HEK293 (cell line): ENCODE measurements at regions not wholly inside any gene's neighbourhood (a gene's known extent, or its start where the extent isn't known, plus 50 kb on each side); places are given as distances from the start of the nearest gene placed in this dataset.
A peak's percentile ranks its signal among the peaks of the same experiment; 100 is the strongest.

Experiments used
- CTCF ChIA-PET: fragments of 350-600 bp; formaldehyde crosslinking; extraction: SDS; loops from one replicate; lab custom pipeline; 2021; ENCODE audit warnings: antibody characterized with exemption; lab: Yijun Ruan, JAX
- POLR2A ChIA-PET: fragments of 300-600 bp; formaldehyde crosslinking; extraction: SDS; loops from one replicate; lab custom pipeline; 2020; ENCODE audit warnings: antibody characterized with exemption, inconsistent platforms; lab: Yijun Ruan, JAX
- H3K27ac ChIP-seq: fragments of 200-500 bp; sonication (Bioruptor generic); 2 replicates; pipeline ENCODE4 v1.5.1; 2014; ENCODE audit warnings: low read depth, low read length, control low read depth, inconsistent platforms; ENCODE audit errors: extremely low read depth
- H3K36me3 ChIP-seq, 2 experiments: fragments of 200-500 bp in 1 of 2; sonication (Bioruptor generic) in 1 of 2; 1 replicate in 1 of 2; 2 replicates in 1 of 2; pipeline ENCODE4 v1.5.1; 2014 to 2017; ENCODE audit warnings: inconsistent platforms in 2 of 2, low read length in 2 of 2; ENCODE audit not compliant: control insufficient read depth in 2 of 2, insufficient read depth in 1 of 2
- H3K4me1 ChIP-seq: fragments of 200-500 bp; sonication (Bioruptor generic); 2 replicates; pipeline ENCODE4 v1.5.1; 2014; ENCODE audit warnings: mild to moderate bottlenecking, low read length, inconsistent platforms; ENCODE audit not compliant: control insufficient read depth, insufficient read depth
- H3K4me3 ChIP-seq: 2 replicates; pipeline ENCODE4 v1.5.1; 2011; ENCODE audit warnings: low read depth, mild to moderate bottlenecking, control low read depth, low read length, moderate library complexity
- H3K9me3 ChIP-seq: fragments of 200-500 bp; sonication (Bioruptor generic); 2 replicates; pipeline ENCODE4 v1.5.1; 2014; ENCODE audit warnings: low read depth, low read length, inconsistent platforms; ENCODE audit not compliant: control insufficient read depth, insufficient read depth
- GLIS1 ChIP-seq: fragments of 450-650 bp; formaldehyde crosslinking; IDR thresholded peaks from 2 replicates; pipeline ENCODE4 v1.5.1; 2016; ENCODE audit warnings: missing biosample characterization, missing genetic modification characterization
- HOXD13 ChIP-seq: sonication (generic); formaldehyde crosslinking; IDR thresholded peaks from 2 replicates; pipeline ENCODE4 v1.8.0; 2022; ENCODE audit warnings: missing genetic modification reagents, borderline replicate concordance
- INSM2 ChIP-seq: fragments of 450-650 bp; formaldehyde crosslinking; IDR thresholded peaks from 2 replicates; pipeline ENCODE4 v1.5.1; 2016; ENCODE audit warnings: missing biosample characterization, missing genetic modification characterization
- KLF1 ChIP-seq: fragments of 450-650 bp; formaldehyde crosslinking; IDR thresholded peaks from 2 replicates; pipeline ENCODE4 v1.5.1; 2016; ENCODE audit warnings: missing biosample characterization, missing genetic modification characterization
- KLF17 ChIP-seq: fragments of 450-650 bp; formaldehyde crosslinking; IDR thresholded peaks from 2 replicates; pipeline ENCODE4 v1.5.1; 2016; ENCODE audit warnings: missing biosample characterization, missing genetic modification characterization
- KLF7 ChIP-seq: fragments of 450-650 bp; formaldehyde crosslinking; IDR thresholded peaks from 2 replicates; pipeline ENCODE4 v1.5.1; 2016; ENCODE audit warnings: missing biosample characterization, missing genetic modification characterization, borderline replicate concordance
- KLF9 ChIP-seq: fragments of 450-650 bp; formaldehyde crosslinking; IDR thresholded peaks from 2 replicates; pipeline ENCODE4 v1.5.1; 2016; ENCODE audit warnings: missing biosample characterization, missing genetic modification characterization, low read depth
- MEIS1 ChIP-seq: sonication (generic); formaldehyde crosslinking; IDR thresholded peaks from 2 replicates; pipeline ENCODE4 v1.8.1; 2022; ENCODE audit warnings: missing genetic modification reagents, mild to moderate bottlenecking, borderline replicate concordance
- OSR2 ChIP-seq: fragments of 450-650 bp; formaldehyde crosslinking; IDR thresholded peaks from 2 replicates; pipeline ENCODE4 v1.5.1; 2016; ENCODE audit warnings: missing biosample characterization, missing genetic modification characterization
- PATZ1 ChIP-seq: fragments of 450-650 bp; formaldehyde crosslinking; IDR thresholded peaks from 2 replicates; pipeline ENCODE4 v1.5.1; 2016; ENCODE audit warnings: missing biosample characterization, missing genetic modification characterization
- PRDM1 ChIP-seq: fragments of 450-650 bp; formaldehyde crosslinking; IDR thresholded peaks from 2 replicates; pipeline ENCODE4; 2016; ENCODE audit warnings: missing biosample characterization, missing genetic modification characterization
- REST ChIP-seq: fragments of 450-650 bp; formaldehyde crosslinking; IDR thresholded peaks from 2 replicates; pipeline ENCODE4 v1.5.1; 2016; ENCODE audit warnings: missing biosample characterization, missing genetic modification characterization
- TCF7L2 ChIP-seq: IDR thresholded peaks from 2 replicates; pipeline ENCODE4 v1.6.1; 2011; ENCODE audit warnings: low read depth, mild to moderate bottlenecking, inconsistent platforms, low read length, moderate library complexity, borderline replicate concordance
- ZBTB17 ChIP-seq: fragments of 450-650 bp; formaldehyde crosslinking; IDR thresholded peaks from 2 replicates; pipeline ENCODE4 v1.5.1; 2016; ENCODE audit warnings: missing biosample characterization, missing genetic modification characterization
- ZIC2 ChIP-seq: fragments of 450-650 bp; formaldehyde crosslinking; IDR thresholded peaks from 2 replicates; pipeline ENCODE4 v1.5.1; 2016; ENCODE audit warnings: missing biosample characterization, missing genetic modification characterization
- ZNF121 ChIP-seq: fragments of 450-650 bp; formaldehyde crosslinking; IDR thresholded peaks from 2 replicates; pipeline ENCODE4 v1.5.1; 2016; ENCODE audit warnings: missing biosample characterization, missing genetic modification characterization
- ZNF335 ChIP-seq: fragments of 450-650 bp; formaldehyde crosslinking; conservative IDR thresholded peaks from 2 replicates; pipeline ENCODE4 v1.5.1; 2016; ENCODE audit warnings: missing biosample characterization, missing genetic modification characterization
- ZNF341 ChIP-seq: fragments of 450-650 bp; formaldehyde crosslinking; IDR thresholded peaks from 2 replicates; pipeline ENCODE4; 2016; ENCODE audit warnings: low read depth, missing biosample characterization, missing genetic modification characterization
- ZNF354C ChIP-seq: fragments of 450-650 bp; formaldehyde crosslinking; IDR thresholded peaks from 2 replicates; pipeline ENCODE4 v1.5.1; 2016; ENCODE audit warnings: missing biosample characterization, missing genetic modification characterization, low read depth, borderline replicate concordance
- ZNF423 ChIP-seq: fragments of 450-650 bp; formaldehyde crosslinking; IDR thresholded peaks from 2 replicates; pipeline ENCODE4 v1.5.1; 2016; ENCODE audit warnings: missing biosample characterization, missing genetic modification characterization
- ZNF449 ChIP-seq: fragments of 450-650 bp; formaldehyde crosslinking; IDR thresholded peaks from 2 replicates; pipeline ENCODE4 v1.5.1; 2017; ENCODE audit warnings: missing biosample characterization, mild to moderate bottlenecking, missing genetic modification characterization, moderate library complexity
- ZNF600 ChIP-seq: fragments of 450-650 bp; formaldehyde crosslinking; IDR thresholded peaks from 2 replicates; pipeline ENCODE4 v1.5.1; 2016; ENCODE audit warnings: missing biosample characterization, missing genetic modification characterization
- ZNF701 ChIP-seq: fragments of 450-650 bp; formaldehyde crosslinking; IDR thresholded peaks from 2 replicates; pipeline ENCODE4 v1.5.1; 2016; ENCODE audit warnings: missing biosample characterization, missing genetic modification characterization
- ZNF776 ChIP-seq: fragments of 450-650 bp; formaldehyde crosslinking; IDR thresholded peaks from 2 replicates; pipeline ENCODE4 v1.5.0; 2017; ENCODE audit warnings: missing biosample characterization, missing genetic modification characterization, borderline replicate concordance
- ZNF785 ChIP-seq: fragments of 450-650 bp; formaldehyde crosslinking; IDR thresholded peaks from 2 replicates; pipeline ENCODE4 v1.5.1; 2016; ENCODE audit warnings: missing biosample characterization, missing genetic modification characterization
- ZSCAN16 ChIP-seq: fragments of 450-650 bp; formaldehyde crosslinking; IDR thresholded peaks from 2 replicates; pipeline ENCODE4 v1.5.1; 2016; ENCODE audit warnings: missing biosample characterization, missing genetic modification characterization
- ZSCAN30 ChIP-seq: fragments of 450-650 bp; IDR thresholded peaks from 2 replicates; pipeline ENCODE4 v1.5.1; 2018; ENCODE audit warnings: missing biosample characterization, mild to moderate bottlenecking, missing genetic modification characterization, moderate library complexity

- no peak for TF ChIP-seq ZSCAN30 (tag by site-specific recombination)
- TF ChIP-seq ZNF449 (tag by site-specific recombination): no peak
- no peak for TF ChIP-seq MEIS1
- no peak for TF ChIP-seq PRDM1 (tag by site-specific recombination)
- no peak for TF ChIP-seq KLF9 (tag by site-specific recombination)
- no peak for TF ChIP-seq ZSCAN16 (tag by site-specific recombination)
- TF ChIP-seq ZNF701 (tag by site-specific recombination): no peak
- no peak for TF ChIP-seq ZNF785 (tag by site-specific recombination)
Measured at GRCh38 chr3:72311425-72311824, 526.5 kb upstream of the PROK2 start (continued).

- TF ChIP-seq PATZ1 (tag by site-specific recombination) (0 out of 2 replicates have a peak, but pooled peaks have one; percentile 34), ZNF341 (tag by site-specific recombination) (peak; percentile 83), ZNF354C (no peak), KLF7 (tag by site-specific recombination) (no peak), ZNF423 (tag by site-specific recombination) (peak; percentile 90), ZIC2 (tag by site-specific recombination) (peak; percentile 89), KLF17 (tag by site-specific recombination) (no peak), ZNF121 (tag by site-specific recombination) (peak; percentile 67; the same call in 1 of the 2 replicates), HOXD13 (CRISPR knock-in tag) (no peak), ZNF776 (tag by site-specific recombination) (no peak), OSR2 (tag by site-specific recombination) (peak; percentile 51), ZNF335 (tag by site-specific recombination) (peak; percentile 39), TCF7L2 (peak; percentile 55; the same call in 1 of the 2 replicates), KLF1 (peak; percentile 49; the same call in 1 of the 2 replicates), GLIS1 (tag by site-specific recombination) (peak; percentile 86), INSM2 (tag by site-specific recombination) (no peak), ZNF600 (tag by site-specific recombination) (peak; percentile 83; the same call in 1 of the 2 replicates), ZBTB17 (peak; percentile 61; the same call in 1 of the 2 replicates), REST (tag by site-specific recombination) (no peak)
- ChIA-PET CTCF (interaction anchor here (1.3 kb wide), 1 partner anchor 31 kb away, joined by 3 read pairs; no protein-coding TSS in a partner anchor), POLR2A (no interaction called here)
- H3K4me1 ChIP-seq: peaks cover 8% of the 10 kb centered on the region
- no peak overlapping the region for H3K4me3 ChIP-seq
- peak overlapping the region; percentile 56 for H3K27ac ChIP-seq
- no peaks in the 10 kb centered on the region for H3K36me3 ChIP-seq
- H3K9me3 ChIP-seq: no peaks in the 10 kb centered on the region
Measured at GRCh38 chr3:72310419-72311380, 525.8 kb upstream of the PROK2 start.
